GM15510 (cell line): ENCODE measurements at regions not wholly inside any gene's neighbourhood (a gene's known extent, or its start where the extent isn't known, plus 50 kb on each side); places are given as distances from the start of the nearest gene placed in this dataset.

Experiments
- POLR2A ChIP-seq: IDR thresholded peaks from 3 replicates; pipeline ENCODE4 v1.6.1; 2011; ENCODE audit warnings: borderline replicate concordance; ENCODE audit not compliant: insufficient read length; ENCODE audit errors: extremely low read depth

- no peak for TF ChIP-seq POLR2A
These were observed 127.5 kb upstream of the MEF2C start for GRCh38 chr5:89010512-89010911.

- TF ChIP-seq POLR2A = no peak
These were observed 125.3 kb upstream of the MEF2C start for GRCh38 chr5:89008291-89008690.

GRCh38 chr5:89005990-89006389 lies 123.0 kb upstream of the MEF2C start:
- no peak for TF ChIP-seq POLR2A

- no peak for TF ChIP-seq POLR2A
These were observed 121.4 kb upstream of the MEF2C start for GRCh38 chr5:89004379-89004778.

GRCh38 chr5:89003563-89004036 lies 120.6 kb upstream of the MEF2C start:
- TF ChIP-seq POLR2A = no peak

- no peak for TF ChIP-seq POLR2A
These were observed 116.9 kb upstream of the MEF2C start for GRCh38 chr5:88999853-89000252.

- TF ChIP-seq POLR2A = no peak
These were observed 115.0 kb upstream of the MEF2C start for GRCh38 chr5:88997937-88998336.

- no peak for TF ChIP-seq POLR2A
These were observed 101.1 kb upstream of the MEF2C start for GRCh38 chr5:88984040-88984439.

GRCh38 chr5:88979726-88980125 lies 96.7 kb upstream of the MEF2C start:
- no peak for TF ChIP-seq POLR2A

GRCh38 chr5:88979244-88979643 lies 96.3 kb upstream of the MEF2C start:
- no peak for TF ChIP-seq POLR2A

GRCh38 chr5:88976914-88977313 lies 93.9 kb upstream of the MEF2C start:
- TF ChIP-seq POLR2A = no peak

- no peak for TF ChIP-seq POLR2A
These were observed 84.9 kb upstream of the MEF2C start for GRCh38 chr5:88967633-88968585.

- TF ChIP-seq POLR2A = no peak
These were observed 81.8 kb upstream of the MEF2C start for GRCh38 chr5:88964831-88965230.

- no peak for TF ChIP-seq POLR2A
These were observed 74.0 kb upstream of the MEF2C start for GRCh38 chr5:88957013-88957412.

- TF ChIP-seq POLR2A = no peak
These were observed 73.4 kb upstream of the MEF2C start for GRCh38 chr5:88956416-88956815.

- TF ChIP-seq POLR2A = no peak
These were observed 72.4 kb upstream of the MEF2C start for GRCh38 chr5:88955403-88955802.
